GM21381 (cell line): ENCODE measurements at regions not wholly inside any gene's neighbourhood (a gene's known extent, or its start where the extent isn't known, plus 50 kb on each side); places are given as distances from the start of the nearest gene placed in this dataset.
"Not testable (repeated sequence)": the region's sequence is repeated elsewhere in the genome, so short reads cannot be mapped to it uniquely, and the experiment has no call there.

Experiments used
- ATAC-seq: cut with Tn5 transposase; IDR thresholded peaks from one replicate; pipeline ENCODE4 v1.9.1; 2021; ENCODE audit warnings: mild to moderate bottlenecking, moderate library complexity; ENCODE audit not compliant: unreplicated experiment

DNA sequence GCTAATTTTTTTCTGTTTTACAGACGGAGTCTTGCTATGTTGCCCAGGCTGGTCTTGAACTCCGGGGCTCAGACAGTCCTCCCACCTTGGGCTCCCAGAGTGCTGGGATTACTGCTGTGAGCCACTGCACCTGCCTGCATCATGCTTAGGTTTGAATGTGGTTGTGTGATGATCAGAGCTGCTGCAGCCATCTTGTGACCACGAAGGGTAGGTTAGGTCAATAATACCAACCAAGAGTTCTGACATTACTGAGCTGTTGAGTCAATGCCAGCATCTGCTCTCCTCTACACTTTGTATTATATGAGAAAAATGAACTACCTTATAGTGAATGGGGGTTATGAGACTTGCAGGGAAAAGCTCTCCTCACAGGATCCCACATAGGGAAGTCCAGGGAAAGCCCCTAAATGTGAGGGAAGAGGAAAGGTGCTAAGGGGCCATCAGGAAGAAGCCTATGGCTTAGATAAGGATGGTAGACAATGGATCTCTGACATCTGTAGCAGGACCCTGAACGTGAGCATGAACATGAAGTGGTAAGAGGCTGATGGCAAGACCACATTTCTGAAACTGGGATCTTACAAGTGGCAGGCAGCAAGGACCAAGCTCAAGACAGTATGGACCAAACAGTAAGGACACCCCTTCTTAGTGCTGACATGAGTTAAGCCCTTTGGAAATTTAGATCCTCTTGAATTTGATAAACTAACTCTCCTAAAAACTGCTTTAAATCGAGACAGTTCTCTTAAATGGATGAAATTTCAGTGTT, 75.7 kb upstream of the ZNF169 start:
- ATAC-seq = no peak

DNA sequence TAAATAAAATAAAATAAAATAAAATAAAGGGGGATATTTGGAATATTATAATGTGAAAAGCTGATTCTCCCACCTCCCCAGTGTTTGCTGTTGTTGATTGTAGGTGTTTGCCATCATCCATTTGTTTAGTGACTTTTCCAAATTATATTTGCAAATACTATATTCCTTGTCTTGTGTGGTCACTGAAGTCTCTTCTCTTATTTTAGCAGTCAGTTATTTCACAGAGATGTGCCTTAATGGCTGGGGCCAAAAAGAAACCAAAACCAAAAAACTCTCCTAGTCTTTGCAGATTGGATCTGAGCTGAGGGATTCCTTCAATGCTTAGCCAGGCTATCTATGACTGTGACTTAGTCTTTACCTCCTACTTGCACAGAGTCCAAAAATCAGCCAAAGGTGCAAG, 70.9 kb upstream of the ZNF169 start:
- ATAC-seq = no peak

DNA sequence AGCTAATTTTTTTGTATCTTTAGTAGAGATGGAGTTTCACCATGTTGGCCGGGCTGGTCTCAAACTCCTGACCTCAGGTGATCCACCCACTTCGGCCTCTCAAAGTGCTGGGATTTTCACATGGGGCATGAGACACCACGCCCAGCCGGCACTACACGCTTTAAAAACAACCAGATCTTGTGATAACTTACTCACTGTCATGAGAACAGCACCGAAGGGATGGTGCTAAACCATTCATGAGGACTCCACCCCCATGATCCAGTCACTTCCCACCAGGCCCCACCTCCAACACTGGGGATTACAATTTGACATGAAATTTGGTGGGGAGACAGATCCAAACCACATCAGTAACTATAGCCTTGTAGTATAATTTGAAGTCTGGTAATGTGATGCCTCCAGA, 67.4 kb upstream of the ZNF169 start:
- ATAC-seq = not testable (repeated sequence)

DNA sequence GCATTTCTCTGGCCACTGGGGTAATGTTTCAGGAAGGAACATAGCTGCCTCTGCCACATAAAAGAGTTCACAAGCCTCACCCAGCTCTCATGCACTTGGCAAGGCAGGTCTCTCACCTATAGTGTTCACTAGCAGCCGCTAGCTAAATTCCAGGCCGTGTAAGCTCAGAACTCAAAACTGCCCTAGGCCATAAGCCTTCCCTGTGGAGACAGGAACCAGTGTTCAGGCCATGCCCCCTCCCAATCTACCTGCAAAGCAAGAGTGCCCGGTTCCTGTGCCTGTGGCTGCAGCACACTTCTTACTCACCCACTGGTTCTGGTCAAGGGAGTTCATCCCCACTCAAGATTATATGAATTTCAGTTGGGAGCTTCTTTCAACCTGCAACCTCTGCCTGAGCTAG, 60.7 kb upstream of the ZNF169 start:
- no peak for ATAC-seq

DNA sequence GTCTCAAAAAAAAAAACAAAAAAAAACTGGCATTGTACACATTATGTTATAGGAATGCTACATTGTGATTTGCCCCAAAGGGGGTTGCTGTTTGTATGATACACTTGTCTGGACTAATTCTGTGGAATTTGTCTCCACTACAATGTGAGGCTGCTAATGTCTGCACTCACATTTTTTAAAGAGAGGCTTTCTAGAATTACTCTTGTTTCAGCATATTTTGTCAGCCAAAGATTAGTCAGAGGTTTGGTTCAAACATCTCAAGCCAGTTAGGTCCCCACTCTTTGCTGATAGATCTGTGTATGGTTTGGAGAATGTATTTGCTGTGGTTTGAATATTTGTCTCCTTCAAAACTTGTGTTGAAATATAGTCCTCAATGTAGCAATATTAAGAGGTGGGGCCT, 59.3 kb upstream of the ZNF169 start:
- ATAC-seq = no peak

DNA sequence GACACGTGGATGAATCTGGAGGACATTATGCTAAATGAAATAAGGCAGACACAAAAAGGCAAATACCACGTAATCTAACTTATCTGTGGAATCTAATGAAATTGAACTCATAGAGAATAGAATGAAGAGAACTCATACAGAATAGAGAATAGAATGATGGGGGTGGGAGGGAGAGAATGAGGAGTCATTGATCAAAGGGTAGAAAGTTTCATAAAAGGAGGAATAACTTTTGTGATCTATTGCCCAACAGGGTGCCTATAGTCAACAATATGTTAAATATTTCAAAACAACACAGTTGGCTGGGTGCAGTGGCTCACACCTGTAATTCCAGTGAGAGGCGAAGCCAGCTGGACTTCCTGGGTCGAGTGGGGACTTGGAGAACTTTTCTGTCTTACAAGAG, 54.9 kb upstream of the ZNF169 start:
- no peak for ATAC-seq

DNA sequence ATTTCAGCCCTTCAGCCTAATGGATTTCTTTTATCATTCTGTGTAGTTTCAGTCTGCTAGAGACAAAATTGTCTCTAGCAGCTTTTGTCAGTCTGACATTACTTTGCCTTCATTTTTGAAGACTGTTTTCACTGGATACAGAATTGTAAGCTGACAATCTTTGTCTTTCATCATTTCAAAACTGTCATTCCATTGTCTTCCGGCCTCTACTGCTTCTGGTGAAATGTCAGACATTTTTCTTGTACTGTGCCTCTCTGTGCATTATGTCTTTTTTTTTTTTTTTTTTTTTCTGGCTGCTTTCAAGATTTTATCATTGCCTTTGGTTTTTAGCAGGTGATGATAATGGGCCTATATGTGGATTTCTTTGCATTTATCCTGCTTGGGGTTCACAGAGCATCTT, 51.3 kb upstream of the ZNF169 start:
- ATAC-seq = no peak
